ENCODE measurements at regions not wholly inside any gene's neighbourhood (a gene's known extent, or its start where the extent isn't known, plus 50 kb on each side); places are given as distances from the start of the nearest gene placed in this dataset.
"Not testable (repeated sequence)": the region's sequence is repeated elsewhere in the genome, so short reads cannot be mapped to it uniquely, and the experiment has no call there.

- H3K9me3 ChIP-seq (ENCODE audit: low read length): no peaks in the 10 kb centered on the region
- H3K27me3 ChIP-seq (ENCODE audit: control insufficient read depth in 1 of 2, insufficient read depth in 2 of 2, low read length in 2 of 2): no peaks in the 10 kb centered on the region
- no peaks in the 10 kb centered on the region for H3K4me1 ChIP-seq (ENCODE audit: insufficient read depth, low read length)
- H3K9ac ChIP-seq (ENCODE audit: low read length): no peak overlapping the region
- no peak overlapping the region for H3K4me3 ChIP-seq (ENCODE audit: low read depth in 1 of 2, low read length in 2 of 2)
- no peaks in the 10 kb centered on the region for H3K36me3 ChIP-seq (ENCODE audit: insufficient read depth, low read length)
- H3K27ac ChIP-seq (ENCODE audit: low read depth, low read length): no peak overlapping the region
Measured at GRCh38 chr6:16939351-16939750, 162.5 kb upstream of the STMND1 start.

DNA sequence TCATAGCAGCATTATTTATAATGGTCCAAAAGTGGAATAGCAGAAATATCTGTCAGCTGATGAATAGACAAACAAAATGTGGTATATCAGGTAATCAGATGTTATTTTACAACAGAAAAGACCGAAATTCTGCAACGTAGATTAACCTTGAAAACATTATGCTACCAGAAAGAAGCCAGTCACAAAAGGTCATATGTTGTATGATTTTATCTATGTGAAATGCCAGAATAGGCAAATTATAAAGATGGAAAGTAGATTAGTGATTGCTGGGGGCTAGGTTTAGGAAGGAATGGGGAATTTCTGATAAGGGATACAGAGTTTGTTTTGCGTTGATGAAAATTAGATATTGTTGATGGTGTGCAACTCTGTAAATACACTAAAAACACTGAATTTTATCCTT, 165.0 kb upstream of the STMND1 start:
- H3K36me3 ChIP-seq (ENCODE audit: insufficient read depth, low read length): no peaks in the 10 kb centered on the region
- H3K27me3 ChIP-seq (ENCODE audit: control insufficient read depth in 1 of 2, insufficient read depth in 2 of 2, low read length in 2 of 2): no peaks in the 10 kb centered on the region
- H3K4me1 ChIP-seq (ENCODE audit: insufficient read depth, low read length): no peaks in the 10 kb centered on the region

GRCh38 chr6:16933961-16934360, 167.9 kb upstream of the STMND1 start:
- Histone ChIP-seq H3K9ac (ENCODE audit: low read length) (no peak overlapping the region), H3K9me3 (ENCODE audit: low read length) (no peaks in the 10 kb centered on the region), H3K4me1 (ENCODE audit: insufficient read depth, low read length) (no peaks in the 10 kb centered on the region), H3K27me3 (ENCODE audit: control insufficient read depth in 1 of 2, insufficient read depth in 2 of 2, low read length in 2 of 2) (no peaks in the 10 kb centered on the region), H3K4me3 (ENCODE audit: low read depth in 1 of 2, low read length in 2 of 2) (no peak overlapping the region), H3K36me3 (ENCODE audit: insufficient read depth, low read length) (no peaks in the 10 kb centered on the region), H3K27ac (ENCODE audit: low read depth, low read length) (no peak overlapping the region)

More for the DNA sequence above, 165.0 kb upstream of the STMND1 start:
- H3K9ac ChIP-seq (ENCODE audit: low read length): no peak overlapping the region
- H3K9me3 ChIP-seq (ENCODE audit: low read length): no peaks in the 10 kb centered on the region
- no peak overlapping the region for H3K27ac ChIP-seq (ENCODE audit: low read depth, low read length)
- H3K4me3 ChIP-seq (ENCODE audit: low read depth in 1 of 2, low read length in 2 of 2): no peak overlapping the region

GRCh38 chr6:16933532-16933931, 168.3 kb upstream of the STMND1 start:
- H3K36me3 ChIP-seq (ENCODE audit: insufficient read depth, low read length): no peaks in the 10 kb centered on the region
- H3K27ac ChIP-seq (ENCODE audit: low read depth, low read length): no peak overlapping the region
- no peaks in the 10 kb centered on the region for H3K9me3 ChIP-seq (ENCODE audit: low read length)
- H3K4me3 ChIP-seq (ENCODE audit: low read depth in 1 of 2, low read length in 2 of 2): no peak overlapping the region
- no peaks in the 10 kb centered on the region for H3K27me3 ChIP-seq (ENCODE audit: control insufficient read depth in 1 of 2, insufficient read depth in 2 of 2, low read length in 2 of 2)
- H3K4me1 ChIP-seq (ENCODE audit: insufficient read depth, low read length): no peaks in the 10 kb centered on the region
- H3K9ac ChIP-seq (ENCODE audit: low read length): no peak overlapping the region

DNA sequence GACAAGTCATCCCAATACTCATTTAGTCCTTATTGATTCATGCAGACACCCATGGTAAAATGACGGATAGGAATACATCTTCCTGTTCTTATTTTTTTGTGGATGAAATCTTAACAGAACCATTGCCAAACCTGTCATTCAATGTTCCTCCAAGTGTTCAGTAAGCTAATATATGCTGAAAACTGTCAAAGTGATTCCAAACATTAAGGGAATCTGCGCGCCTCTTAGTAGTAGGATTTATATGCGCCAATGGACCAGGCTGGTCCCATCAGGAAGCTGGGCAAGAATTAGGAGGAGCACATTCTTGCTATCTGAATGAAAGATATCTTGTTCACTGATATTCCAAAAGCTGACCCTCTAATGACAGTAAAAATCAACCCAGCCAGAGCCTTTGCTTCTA, 168.9 kb upstream of the STMND1 start:
- Histone ChIP-seq H3K36me3 (ENCODE audit: insufficient read depth, low read length) (no peaks in the 10 kb centered on the region), H3K27ac (ENCODE audit: low read depth, low read length) (no peak overlapping the region), H3K4me1 (ENCODE audit: insufficient read depth, low read length) (no peaks in the 10 kb centered on the region), H3K27me3 (ENCODE audit: control insufficient read depth in 1 of 2, insufficient read depth in 2 of 2, low read length in 2 of 2) (no peaks in the 10 kb centered on the region), H3K9ac (ENCODE audit: low read length) (no peak overlapping the region), H3K9me3 (ENCODE audit: low read length) (no peaks in the 10 kb centered on the region), H3K4me3 (ENCODE audit: low read depth in 1 of 2, low read length in 2 of 2) (no peak overlapping the region)

- not testable (repeated sequence) for H3K4me3 ChIP-seq (ENCODE audit: low read depth in 1 of 2, low read length in 2 of 2); H3K4me1 ChIP-seq (ENCODE audit: insufficient read depth, low read length); H3K27ac ChIP-seq (ENCODE audit: low read depth, low read length); H3K36me3 ChIP-seq (ENCODE audit: insufficient read depth, low read length); H3K9ac ChIP-seq (ENCODE audit: low read length); H3K27me3 ChIP-seq (ENCODE audit: control insufficient read depth in 1 of 2, insufficient read depth in 2 of 2, low read length in 2 of 2); H3K9me3 ChIP-seq (ENCODE audit: low read length)
Measured at GRCh38 chr6:16931079-16931478, 169.8 kb upstream of the ATXN1 start.

DNA sequence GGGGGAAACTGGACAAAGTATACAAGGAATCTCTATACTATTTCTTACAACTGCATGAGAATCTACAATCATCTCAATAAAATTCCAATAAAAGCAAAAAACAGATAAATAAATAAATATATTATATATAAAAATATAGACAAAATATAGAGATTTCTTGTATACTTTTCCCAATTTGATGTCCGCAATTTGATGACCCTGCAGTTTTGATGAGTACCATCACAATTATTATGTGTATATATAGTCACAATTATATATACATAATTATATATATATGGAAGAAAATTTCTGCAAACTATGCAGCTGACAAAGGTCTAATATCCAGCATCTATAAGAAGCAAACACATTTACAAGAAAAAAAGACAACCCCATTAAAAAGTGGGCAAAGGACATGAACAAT, 169.2 kb upstream of the ATXN1 start:
- Histone ChIP-seq H3K9me3 (ENCODE audit: low read length) (no peaks in the 10 kb centered on the region), H3K4me3 (ENCODE audit: low read depth in 1 of 2, low read length in 2 of 2) (no peak overlapping the region), H3K27me3 (ENCODE audit: control insufficient read depth in 1 of 2, insufficient read depth in 2 of 2, low read length in 2 of 2) (no peaks in the 10 kb centered on the region), H3K36me3 (ENCODE audit: insufficient read depth, low read length) (no peaks in the 10 kb centered on the region), H3K4me1 (ENCODE audit: insufficient read depth, low read length) (no peaks in the 10 kb centered on the region), H3K27ac (ENCODE audit: low read depth, low read length) (no peak overlapping the region), H3K9ac (ENCODE audit: low read length) (no peak overlapping the region)

DNA sequence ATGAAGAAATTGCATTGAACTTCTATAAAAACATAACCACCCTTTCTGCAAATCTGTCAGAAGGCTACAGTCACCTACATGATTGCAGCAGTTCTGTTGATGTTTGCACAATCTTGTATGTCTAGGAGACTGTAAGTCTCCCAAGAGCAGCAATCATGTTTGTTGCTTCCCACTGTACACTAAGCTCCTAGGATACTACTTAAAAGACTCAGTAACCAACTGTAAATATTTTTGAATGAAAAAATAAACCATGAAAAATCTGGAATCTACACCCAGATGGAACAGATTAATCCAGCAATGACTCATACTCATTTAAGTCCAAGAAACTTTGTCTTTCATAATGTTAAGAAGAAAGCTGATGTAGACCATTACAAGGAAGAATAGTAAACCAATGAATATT, 168.5 kb upstream of the ATXN1 start:
- Histone ChIP-seq H3K4me1 (ENCODE audit: insufficient read depth, low read length) (no peaks in the 10 kb centered on the region), H3K27ac (ENCODE audit: low read depth, low read length) (no peak overlapping the region), H3K36me3 (ENCODE audit: insufficient read depth, low read length) (no peaks in the 10 kb centered on the region), H3K9ac (ENCODE audit: low read length) (no peak overlapping the region), H3K27me3 (ENCODE audit: control insufficient read depth in 1 of 2, insufficient read depth in 2 of 2, low read length in 2 of 2) (no peaks in the 10 kb centered on the region), H3K9me3 (ENCODE audit: low read length) (no peaks in the 10 kb centered on the region), H3K4me3 (ENCODE audit: low read depth in 1 of 2, low read length in 2 of 2) (no peak overlapping the region)

DNA sequence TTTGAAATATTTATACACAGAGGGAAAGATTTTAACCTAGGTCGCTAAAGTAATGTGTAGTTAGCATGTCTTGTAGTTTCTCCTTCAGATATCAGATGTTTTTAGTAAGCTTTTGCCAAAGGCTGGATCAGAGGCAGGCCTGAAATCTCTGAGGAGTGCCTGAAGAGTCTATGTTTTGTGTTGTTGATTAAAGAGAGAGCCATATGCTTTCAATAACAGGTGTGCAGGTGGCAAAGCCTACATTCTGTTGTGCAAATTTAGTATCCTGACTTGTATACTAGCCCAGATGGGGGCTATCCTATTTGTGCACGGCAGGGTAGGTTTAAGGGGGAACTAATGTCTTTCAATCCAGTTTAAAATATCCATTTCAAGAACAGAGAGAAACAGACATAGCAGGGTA, 167.1 kb upstream of the ATXN1 start:
- Histone ChIP-seq H3K9ac (ENCODE audit: low read length) (no peak overlapping the region), H3K4me1 (ENCODE audit: insufficient read depth, low read length) (no peaks in the 10 kb centered on the region), H3K4me3 (ENCODE audit: low read depth in 1 of 2, low read length in 2 of 2) (no peak overlapping the region), H3K9me3 (ENCODE audit: low read length) (no peaks in the 10 kb centered on the region), H3K27ac (ENCODE audit: low read depth, low read length) (no peak overlapping the region), H3K27me3 (ENCODE audit: control insufficient read depth in 1 of 2, insufficient read depth in 2 of 2, low read length in 2 of 2) (no peaks in the 10 kb centered on the region), H3K36me3 (ENCODE audit: insufficient read depth, low read length) (no peaks in the 10 kb centered on the region)

DNA sequence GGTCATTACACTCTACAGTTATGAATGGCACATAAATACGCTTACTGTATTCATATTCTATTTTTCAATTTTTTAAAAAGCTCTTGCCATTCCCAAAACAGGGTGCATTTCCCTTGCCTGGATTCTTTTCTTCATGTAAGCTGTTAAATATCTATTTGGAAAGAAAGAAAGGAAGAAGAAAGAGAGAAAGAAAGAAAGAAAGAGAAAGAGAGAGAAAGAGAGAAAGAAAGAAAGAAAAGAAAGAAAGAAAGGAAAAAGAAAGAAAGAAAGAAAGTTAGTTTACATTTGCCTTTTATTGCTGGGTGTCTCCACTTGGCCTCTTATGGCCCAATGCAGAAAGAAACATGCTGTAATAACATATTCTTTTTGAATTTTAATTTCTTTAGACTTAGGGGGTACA, 165.9 kb upstream of the ATXN1 start:
- Histone ChIP-seq H3K9ac (ENCODE audit: low read length) (no peak overlapping the region), H3K36me3 (ENCODE audit: insufficient read depth, low read length) (no peaks in the 10 kb centered on the region), H3K4me3 (ENCODE audit: low read depth in 1 of 2, low read length in 2 of 2) (no peak overlapping the region), H3K9me3 (ENCODE audit: low read length) (no peaks in the 10 kb centered on the region), H3K4me1 (ENCODE audit: insufficient read depth, low read length) (no peaks in the 10 kb centered on the region), H3K27ac (ENCODE audit: low read depth, low read length) (no peak overlapping the region), H3K27me3 (ENCODE audit: control insufficient read depth in 1 of 2, insufficient read depth in 2 of 2, low read length in 2 of 2) (no peaks in the 10 kb centered on the region)

DNA sequence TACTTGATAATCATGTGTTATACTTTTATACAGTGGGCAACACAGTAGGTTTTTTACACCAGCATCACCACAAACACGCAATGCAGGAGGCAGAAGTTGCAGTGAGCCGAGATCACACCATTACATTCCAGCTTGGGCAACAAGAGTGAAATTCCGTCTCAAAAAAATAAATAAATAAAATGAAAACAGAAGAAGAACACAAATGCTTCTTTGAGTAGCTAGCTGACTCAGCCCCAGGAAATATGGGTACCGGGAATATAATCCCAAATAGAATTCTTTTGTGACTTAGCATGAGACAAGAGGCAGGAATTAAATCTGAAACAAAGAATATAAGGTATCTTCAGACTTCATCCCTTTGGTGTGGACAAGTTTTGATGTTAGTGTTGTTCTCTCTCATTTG, 164.2 kb upstream of the ATXN1 start:
- no peaks in the 10 kb centered on the region for H3K9me3 ChIP-seq (ENCODE audit: low read length)
- no peaks in the 10 kb centered on the region for H3K36me3 ChIP-seq (ENCODE audit: insufficient read depth, low read length)
- no peaks in the 10 kb centered on the region for H3K4me1 ChIP-seq (ENCODE audit: insufficient read depth, low read length)
- H3K9ac ChIP-seq (ENCODE audit: low read length): no peak overlapping the region
- H3K27me3 ChIP-seq (ENCODE audit: control insufficient read depth in 1 of 2, insufficient read depth in 2 of 2, low read length in 2 of 2): no peaks in the 10 kb centered on the region
- H3K27ac ChIP-seq (ENCODE audit: low read depth, low read length): no peak overlapping the region
- no peak overlapping the region for H3K4me3 ChIP-seq (ENCODE audit: low read depth in 1 of 2, low read length in 2 of 2)

DNA sequence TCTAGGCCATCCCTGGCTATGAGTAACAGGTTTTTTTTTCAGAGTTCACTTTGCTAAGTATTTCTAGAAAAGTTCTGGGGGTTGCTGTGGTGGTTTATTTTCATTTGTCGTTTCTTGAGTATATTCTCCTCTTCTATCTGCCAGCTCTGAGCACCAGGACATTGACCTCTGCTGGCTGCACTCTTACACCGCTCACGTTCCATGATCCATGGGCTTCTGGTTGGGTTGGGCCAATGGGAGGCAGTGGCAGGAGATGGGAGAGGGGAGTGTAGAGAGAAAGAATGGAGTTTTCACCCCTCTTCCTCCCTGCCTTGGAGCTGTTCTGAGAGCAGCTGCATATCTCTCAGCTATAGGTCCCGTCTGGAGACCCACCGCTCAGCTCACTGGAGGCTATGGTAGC, 161.0 kb upstream of the ATXN1 start:
- Histone ChIP-seq H3K4me3 (ENCODE audit: low read depth in 1 of 2, low read length in 2 of 2) (no peak overlapping the region), H3K4me1 (ENCODE audit: insufficient read depth, low read length) (no peaks in the 10 kb centered on the region), H3K9ac (ENCODE audit: low read length) (no peak overlapping the region), H3K36me3 (ENCODE audit: insufficient read depth, low read length) (no peaks in the 10 kb centered on the region), H3K27ac (ENCODE audit: low read depth, low read length) (no peak overlapping the region), H3K9me3 (ENCODE audit: low read length) (no peaks in the 10 kb centered on the region), H3K27me3 (ENCODE audit: control insufficient read depth in 1 of 2, insufficient read depth in 2 of 2, low read length in 2 of 2) (no peaks in the 10 kb centered on the region)

Measured in muscle layer of colon (tissue), 2 donors.